Vagina (tissue), 2 donors: ENCODE measurements at regions not wholly inside any gene's neighbourhood (a gene's known extent, or its start where the extent isn't known, plus 50 kb on each side); places are given as distances from the start of the nearest gene placed in this dataset.

Source experiments
- POLR2A ChIP-seq, 2 donors: fragments of 450-650 bp; IDR thresholded peaks; one replicate each; pipeline ENCODE4 v1.6.1; 2017; ENCODE audit warnings: antibody characterized with exemption in 2 of 2, mild to moderate bottlenecking in 2 of 2, moderate library complexity in 2 of 2
- TF ChIP-seq, protein P1 (sequence below), 3 experiments: fragments of 450-650 bp in 2 of 3; fragments of 200-600 bp in 1 of 3; sonication (generic) in 1 of 3; IDR thresholded peaks; one replicate each; pipeline ENCODE4 v1.5.1; 2017 to 2019; ENCODE audit warnings: antibody characterized with exemption in 3 of 3, mild to moderate bottlenecking in 2 of 3, moderate library complexity in 2 of 3

DNA sequence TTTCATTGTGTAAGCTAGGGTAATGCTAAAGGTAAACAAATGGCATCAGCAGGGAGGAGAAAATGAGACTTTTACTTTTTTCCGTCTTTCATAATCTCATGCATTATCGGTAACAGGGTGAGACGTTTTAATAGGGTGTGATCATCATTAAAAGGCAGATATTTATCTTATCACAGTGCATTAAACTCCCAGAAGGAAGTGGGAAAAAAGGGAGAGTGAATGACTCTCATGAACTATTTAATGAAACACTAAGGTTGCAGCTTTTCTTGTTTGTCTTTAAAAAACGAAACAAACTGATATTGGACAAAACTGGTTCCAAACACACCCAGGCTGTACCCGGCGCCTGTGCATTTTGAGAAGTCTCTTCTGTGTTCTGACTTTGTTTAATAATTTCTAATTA, 1936.8 kb upstream of the PIK3C3 start:
- TF ChIP-seq, protein P1, sequence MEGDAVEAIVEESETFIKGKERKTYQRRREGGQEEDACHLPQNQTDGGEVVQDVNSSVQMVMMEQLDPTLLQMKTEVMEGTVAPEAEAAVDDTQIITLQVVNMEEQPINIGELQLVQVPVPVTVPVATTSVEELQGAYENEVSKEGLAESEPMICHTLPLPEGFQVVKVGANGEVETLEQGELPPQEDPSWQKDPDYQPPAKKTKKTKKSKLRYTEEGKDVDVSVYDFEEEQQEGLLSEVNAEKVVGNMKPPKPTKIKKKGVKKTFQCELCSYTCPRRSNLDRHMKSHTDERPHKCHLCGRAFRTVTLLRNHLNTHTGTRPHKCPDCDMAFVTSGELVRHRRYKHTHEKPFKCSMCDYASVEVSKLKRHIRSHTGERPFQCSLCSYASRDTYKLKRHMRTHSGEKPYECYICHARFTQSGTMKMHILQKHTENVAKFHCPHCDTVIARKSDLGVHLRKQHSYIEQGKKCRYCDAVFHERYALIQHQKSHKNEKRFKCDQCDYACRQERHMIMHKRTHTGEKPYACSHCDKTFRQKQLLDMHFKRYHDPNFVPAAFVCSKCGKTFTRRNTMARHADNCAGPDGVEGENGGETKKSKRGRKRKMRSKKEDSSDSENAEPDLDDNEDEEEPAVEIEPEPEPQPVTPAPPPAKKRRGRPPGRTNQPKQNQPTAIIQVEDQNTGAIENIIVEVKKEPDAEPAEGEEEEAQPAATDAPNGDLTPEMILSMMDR (IDR thresholded peaks at IDR 0.05): no peak
- TF ChIP-seq POLR2A (IDR thresholded peaks at IDR 0.05): no peak
